GM23338 (cell line): ENCODE measurements at regions not wholly inside any gene's neighbourhood (a gene's known extent, or its start where the extent isn't known, plus 50 kb on each side); places are given as distances from the start of the nearest gene placed in this dataset.

Source experiments
- ATAC-seq: fragments of 200-7000 bp; cut with Tn5 transposase; 3 replicates; pipeline ENCODE4 v1.9.1; 2020
- DNase-seq: peaks from one replicate; pipeline ENCODE4 v3.0.0-alpha.2; 2015; ENCODE audit warnings: low spot score
- H2AFZ ChIP-seq: fragments of 200-600 bp; sonication (generic); 2 replicates; pipeline ENCODE4 v1.8.0; 2016; ENCODE audit warnings: antibody characterized with exemption, mild to moderate bottlenecking, moderate library complexity
- H3F3A ChIP-seq: fragments of 200-600 bp; sonication (generic); replicated peaks from 2 replicates; pipeline ENCODE4 v1.8.0; 2017; ENCODE audit warnings: antibody characterized with exemption, mixed run types, low read depth
- H3K27ac ChIP-seq: fragments of 200-600 bp; sonication (generic); 2 replicates; pipeline ENCODE4 v1.6.1; 2016; ENCODE audit warnings: low read depth
- H3K27me3 ChIP-seq: fragments of 200-600 bp; sonication (generic); 2 replicates; pipeline ENCODE4 v1.8.0; 2016; ENCODE audit warnings: mild to moderate bottlenecking, mixed run types, moderate library complexity; ENCODE audit not compliant: insufficient read depth
- H3K36me3 ChIP-seq: fragments of 200-600 bp; sonication (generic); 2 replicates; pipeline ENCODE4 v1.8.0; 2016; ENCODE audit warnings: mild to moderate bottlenecking; ENCODE audit not compliant: insufficient read depth
- H3K4me1 ChIP-seq: fragments of 200-600 bp; sonication (generic); 2 replicates; pipeline ENCODE4 v1.8.0; 2016; ENCODE audit warnings: mild to moderate bottlenecking, moderate library complexity; ENCODE audit not compliant: insufficient read depth
- H3K4me2 ChIP-seq: fragments of 200-600 bp; sonication (generic); 2 replicates; pipeline ENCODE4 v1.7.1; 2017; ENCODE audit warnings: mixed run types
- H3K4me3 ChIP-seq: fragments of 200-600 bp; sonication (generic); 2 replicates; pipeline ENCODE4 v1.6.1; 2016; ENCODE audit warnings: mixed run types
- H3K79me2 ChIP-seq: fragments of 200-600 bp; sonication (generic); replicated peaks from 2 replicates; pipeline ENCODE4 v1.8.0; 2017; ENCODE audit warnings: mild to moderate bottlenecking; ENCODE audit not compliant: insufficient read depth
- H3K9me2 ChIP-seq: fragments of 200-600 bp; sonication (generic); 2 replicates; pipeline ENCODE4 v1.8.0; 2017; ENCODE audit not compliant: insufficient read depth
- H4K20me1 ChIP-seq: fragments of 200-600 bp; sonication (generic); replicated peaks from 2 replicates; pipeline ENCODE4 v1.8.0; 2017; ENCODE audit warnings: mild to moderate bottlenecking; ENCODE audit not compliant: insufficient read depth
- H3K27ac Mint-ChIP-seq: 2 replicates; pipeline ENCODE4 v1.8.0; 2020; ENCODE audit warnings: inconsistent platforms, mild to moderate bottlenecking, moderate library complexity, mixed read lengths
- H3K27me3 Mint-ChIP-seq: 3 replicates; pipeline ENCODE4 v1.8.0; 2022; ENCODE audit warnings: low read depth, mild to moderate bottlenecking, moderate library complexity, mixed read lengths, inconsistent platforms; ENCODE audit not compliant: insufficient read depth, poor library complexity
- H3K36me3 Mint-ChIP-seq: 3 replicates; pipeline ENCODE4 v1.8.0; 2021; ENCODE audit warnings: low read depth, mild to moderate bottlenecking, inconsistent platforms, moderate library complexity, mixed read lengths
- H3K4me1 Mint-ChIP-seq: 3 replicates; pipeline ENCODE4 v1.8.0; 2020; ENCODE audit warnings: mild to moderate bottlenecking, inconsistent platforms, mixed read lengths
- H3K4me3 Mint-ChIP-seq: 3 replicates; pipeline ENCODE4 v1.8.0; 2021; ENCODE audit warnings: moderate library complexity, mild to moderate bottlenecking, inconsistent platforms, mixed read lengths
- H3K9me3 Mint-ChIP-seq: 3 replicates; pipeline ENCODE4 v1.8.0; 2020; ENCODE audit warnings: moderate library complexity, mild to moderate bottlenecking, inconsistent platforms, mixed read lengths
- ETS1 ChIP-seq: IDR thresholded peaks from 2 replicates; pipeline ENCODE4 v1.6.1; 2016; ENCODE audit warnings: antibody characterized with exemption
- EZH2 ChIP-seq: fragments of 200-600 bp; sonication (generic); IDR thresholded peaks from one replicate; pipeline ENCODE4 v1.8.0; 2017; ENCODE audit warnings: antibody characterized with exemption, mild to moderate bottlenecking, low read depth; ENCODE audit not compliant: unreplicated experiment
- EZH2phosphoT487 ChIP-seq: fragments of 200-600 bp; sonication (generic); IDR thresholded peaks from one replicate; pipeline ENCODE4 v1.8.1; 2018; ENCODE audit warnings: antibody characterized with exemption; ENCODE audit not compliant: unreplicated experiment
- NANOG ChIP-seq: IDR thresholded peaks from 2 replicates; pipeline ENCODE4 v1.6.1; 2016; ENCODE audit warnings: antibody characterized with exemption, borderline replicate concordance
- REST ChIP-seq: IDR thresholded peaks from one replicate; pipeline ENCODE4 v1.6.1; 2018; ENCODE audit warnings: antibody characterized with exemption; ENCODE audit not compliant: unreplicated experiment
- STAT1 ChIP-seq: IDR thresholded peaks from one replicate; pipeline ENCODE4 v1.6.1; 2016; ENCODE audit warnings: antibody characterized with exemption; ENCODE audit not compliant: unreplicated experiment
- ZNF114 ChIP-seq: fragments of 250-450 bp; sonication (Bioruptor Pico); IDR thresholded peaks from 2 replicates; pipeline ENCODE4 v1.5.0; 2020; ENCODE audit warnings: mild to moderate bottlenecking, moderate library complexity
- ZNF331 ChIP-seq: fragments of 250-450 bp; sonication (Bioruptor Pico); IDR thresholded peaks from 2 replicates; pipeline ENCODE4 v1.5.0; 2020; ENCODE audit warnings: low read depth, mild to moderate bottlenecking, moderate library complexity
- ZNF462 ChIP-seq: fragments of 250-450 bp; sonication (Bioruptor Pico); IDR thresholded peaks from 2 replicates; pipeline ENCODE4 v1.5.0; 2020; ENCODE audit warnings: mild to moderate bottlenecking, moderate library complexity

- no peak overlapping the region for H3K27ac Mint-ChIP-seq
- H3K27me3 Mint-ChIP-seq, result peaks cover 27% of the 10 kb centered on the region
Observed at GRCh38 chr6:28707387-28708282, 182.0 kb downstream of the GPX5 start.

More at GRCh38 chr6:28707387-28708282, 182.0 kb downstream of the GPX5 start:
- H3K4me1 ChIP-seq, result peaks cover 5% of the 10 kb centered on the region; the same call in 1 of the 2 replicates
- H3K4me3 ChIP-seq, result no peak overlapping the region
- H3K4me3 Mint-ChIP-seq, result peak overlapping the region; percentile 90
- no peak for ATAC-seq
- no peaks in the 10 kb centered on the region for H3K27me3 ChIP-seq
- no peaks in the 10 kb centered on the region for H3K4me1 Mint-ChIP-seq
- H3K79me2 ChIP-seq, result no peaks in the 10 kb centered on the region
- H3K36me3 Mint-ChIP-seq, result peaks cover 19% of the 10 kb centered on the region; the same call in 2 of the 3 replicates
- peaks cover 11% of the 10 kb centered on the region for H3F3A ChIP-seq
- no peak overlapping the region for H3K4me2 ChIP-seq
- no peak for TF ChIP-seq REST
- TF ChIP-seq EZH2, result no peak
- no peak for TF ChIP-seq ZNF331
- TF ChIP-seq NANOG, result no peak
- no peak for TF ChIP-seq ZNF114 (CRISPR knock-in tag)
- no peak for TF ChIP-seq EZH2phosphoT487
- TF ChIP-seq ETS1, result no peak
- no peak for TF ChIP-seq ZNF462 (CRISPR knock-in tag)
- TF ChIP-seq STAT1, result no peak
- H3K9me3 Mint-ChIP-seq, result peaks cover 26% of the 10 kb centered on the region
- H2AFZ ChIP-seq, result no peak overlapping the region
- DNase-seq, result no peak
- H4K20me1 ChIP-seq, result no peaks in the 10 kb centered on the region
- no peaks in the 10 kb centered on the region for H3K9me2 ChIP-seq
- no peak overlapping the region for H3K27ac ChIP-seq
- H3K36me3 ChIP-seq, result no peaks in the 10 kb centered on the region
